ENCODE measurements at regions not wholly inside any gene's neighbourhood (a gene's known extent, or its start where the extent isn't known, plus 50 kb on each side); places are given as distances from the start of the nearest gene placed in this dataset.

GRCh38 chr11:86741839-86742805 is 58.2 kb upstream of the PRSS23 start:
- no peak for TF ChIP-seq POLR2A (IDR thresholded peaks at IDR 0.05)
- no peak for TF ChIP-seq EP300 (IDR thresholded peaks at IDR 0.05)
- TF ChIP-seq CTCF (IDR thresholded peaks at IDR 0.05): no peak
